ENCODE measurements at regions not wholly inside any gene's neighbourhood (a gene's known extent, or its start where the extent isn't known, plus 50 kb on each side); places are given as distances from the start of the nearest gene placed in this dataset.

- H3K9me3 ChIP-seq (ENCODE audit: control insufficient read depth in 4 of 4, low read length in 3 of 4) = peaks cover 0 to 2% (median 0%) of the 10 kb centered on the region in 4 donors
- H3K4me3 ChIP-seq (ENCODE audit: low read depth in 1 of 3, low read length in 3 of 3) = no peak overlapping the region
- no peak overlapping the region for H3K27ac ChIP-seq (ENCODE audit: low read depth in 1 of 2, low read length in 2 of 2)
- H3K9ac ChIP-seq (ENCODE audit: low read depth in 1 of 2, low read length in 2 of 2) = no peak overlapping the region
- H3K4me1 ChIP-seq (ENCODE audit: control insufficient read depth in 4 of 4, insufficient read depth in 4 of 4, low read length in 3 of 4) = no peaks in the 10 kb centered on the region
- WGBS = 64% methylated on average over 3 of the region's 3 CpGs
- no peaks in the 10 kb centered on the region for H3K36me3 ChIP-seq (ENCODE audit: control insufficient read depth in 4 of 4, insufficient read depth in 3 of 4, low read depth in 1 of 4, low read length in 3 of 4)
- DNase-seq (ENCODE audit: low spot score) = no peak
- H3K27me3 ChIP-seq (ENCODE audit: control insufficient read depth in 4 of 4, insufficient read depth in 4 of 4, low read length in 3 of 4) = no peaks in the 10 kb centered on the region
- TF ChIP-seq RAD21 (IDR thresholded peaks at IDR 0.05) (no peak), HNF4G (IDR thresholded peaks at IDR 0.05) (no peak), MAX (IDR thresholded peaks at IDR 0.05) (no peak), SP1 (IDR thresholded peaks at IDR 0.05) (no peak), EGR1 (IDR thresholded peaks at IDR 0.05; ENCODE audit: low read depth in 2 of 2) (no peak), NR2F2 (IDR thresholded peaks at IDR 0.05) (no peak), CTCF (IDR thresholded peaks at IDR 0.05; ENCODE audit: low read depth, low read length, missing input control) (no peak), FOXA1 (IDR thresholded peaks at IDR 0.05) (no peak), ZBTB33 (IDR thresholded peaks at IDR 0.05) (no peak), TAF1 (conservative IDR thresholded peaks at IDR 0.05) (no peak), RXRA (IDR thresholded peaks at IDR 0.05) (no peak)
These were observed 260.2 kb downstream of the TMX3 start for GRCh38 chr18:68454511-68455228.

- no peaks in the 10 kb centered on the region for H3K27me3 ChIP-seq (ENCODE audit: control insufficient read depth in 4 of 4, insufficient read depth in 4 of 4, low read length in 3 of 4)
- DNase-seq (ENCODE audit: low spot score) = no peak
These were observed 265.6 kb downstream of the TMX3 start for GRCh38 chr18:68449292-68449691.

More at GRCh38 chr18:68449292-68449691, 265.6 kb downstream of the TMX3 start:
- no peaks in the 10 kb centered on the region for H3K36me3 ChIP-seq (ENCODE audit: control insufficient read depth in 4 of 4, insufficient read depth in 3 of 4, low read depth in 1 of 4, low read length in 3 of 4)
- 71% methylated on average over 2 of the region's 2 CpGs for WGBS
- no peak overlapping the region for H3K27ac ChIP-seq (ENCODE audit: low read depth in 1 of 2, low read length in 2 of 2)
- TF ChIP-seq ZBTB33 (IDR thresholded peaks at IDR 0.05) = no peak
- no peak for TF ChIP-seq RAD21 (IDR thresholded peaks at IDR 0.05)
- TF ChIP-seq HNF4G (IDR thresholded peaks at IDR 0.05) = no peak
- TF ChIP-seq REST (IDR thresholded peaks at IDR 0.05) = no peak
- TF ChIP-seq CTCF (IDR thresholded peaks at IDR 0.05; ENCODE audit: low read depth, low read length, missing input control) = no peak
- TF ChIP-seq HNF4A (conservative IDR thresholded peaks at IDR 0.05) = no peak
- TF ChIP-seq RXRA (IDR thresholded peaks at IDR 0.05) = no peak
- no peak for TF ChIP-seq NR2F2 (IDR thresholded peaks at IDR 0.05)
- TF ChIP-seq MAX (IDR thresholded peaks at IDR 0.05) = no peak
- no peak for TF ChIP-seq GABPA (IDR thresholded peaks at IDR 0.05 in 1 of 2, conservative IDR thresholded peaks at IDR 0.05 in 1 of 2)
- no peaks in the 10 kb centered on the region for H3K4me1 ChIP-seq (ENCODE audit: control insufficient read depth in 4 of 4, insufficient read depth in 4 of 4, low read length in 3 of 4)
- H3K9me3 ChIP-seq (ENCODE audit: control insufficient read depth in 4 of 4, low read length in 3 of 4) = peaks cover 0 to 2% (median 0%) of the 10 kb centered on the region in 4 donors
- H3K9ac ChIP-seq (ENCODE audit: low read depth in 1 of 2, low read length in 2 of 2) = no peak overlapping the region
- no peak overlapping the region for H3K4me3 ChIP-seq (ENCODE audit: low read depth in 1 of 3, low read length in 3 of 3)

Data from liver (tissue), 8 donors.